DND-41 (cell line): ENCODE measurements at regions not wholly inside any gene's neighbourhood (a gene's known extent, or its start where the extent isn't known, plus 50 kb on each side); places are given as distances from the start of the nearest gene placed in this dataset.

ENCODE experiments used
- ATAC-seq: fragments of 200-7000 bp; cut with Tn5 transposase; 3 replicates; pipeline ENCODE4 v1.9.1; 2021; ENCODE audit warnings: low read depth; ENCODE audit not compliant: insufficient read depth
- DNase-seq: peaks from one replicate; pipeline ENCODE4 v3.0.0-alpha.2; 2020
- H2AFZ ChIP-seq: 2 replicates; pipeline ENCODE4 v1.6.0; 2012; ENCODE audit warnings: low read depth, low read length
- H3K27ac ChIP-seq: 2 replicates; pipeline ENCODE4 v1.5.1; 2012; ENCODE audit warnings: low read length, inconsistent platforms
- H3K27me3 ChIP-seq: fragments of 200-600 bp; sonication (generic); 2 replicates; pipeline ENCODE4 v1.6.0; 2012; ENCODE audit warnings: low read length, mild to moderate bottlenecking, inconsistent platforms; ENCODE audit not compliant: insufficient read depth, poor library complexity
- H3K36me3 ChIP-seq: 2 replicates; pipeline ENCODE4 v1.5.1; 2012; ENCODE audit warnings: low read length, inconsistent platforms; ENCODE audit not compliant: insufficient read depth
- H3K4me1 ChIP-seq: 2 replicates; pipeline ENCODE4 v1.5.1; 2012; ENCODE audit warnings: mild to moderate bottlenecking, low read length; ENCODE audit not compliant: insufficient read depth
- H3K4me2 ChIP-seq: 2 replicates; pipeline ENCODE4 v1.6.0; 2012; ENCODE audit warnings: mild to moderate bottlenecking, moderate library complexity, low read length, inconsistent platforms; ENCODE audit not compliant: insufficient read depth
- H3K4me3 ChIP-seq, 2 experiments: fragments of 200-600 bp in 1 of 2; shearing (Covaris generic) in 1 of 2; 2 replicates each; pipeline ENCODE4 v1.5.1; 2012 to 2016; ENCODE audit warnings: inconsistent platforms in 2 of 2, low read length in 2 of 2, mild to moderate bottlenecking in 2 of 2, low read depth in 1 of 2, moderate library complexity in 1 of 2
- H3K79me2 ChIP-seq: 2 replicates; pipeline ENCODE4 v1.6.0; 2012; ENCODE audit warnings: low read length, inconsistent platforms; ENCODE audit not compliant: insufficient read depth
- H3K9ac ChIP-seq: 2 replicates; pipeline ENCODE4 v1.6.0; 2012; ENCODE audit warnings: low read depth, mild to moderate bottlenecking, inconsistent platforms, low read length, moderate library complexity
- H3K9me3 ChIP-seq: 2 replicates; pipeline ENCODE4 v1.5.1; 2012; ENCODE audit warnings: low read length, moderate library complexity, mild to moderate bottlenecking, inconsistent platforms; ENCODE audit not compliant: insufficient read depth, severe bottlenecking
- H4K20me1 ChIP-seq: 2 replicates; pipeline ENCODE4 v1.6.0; 2012; ENCODE audit warnings: low read length; ENCODE audit not compliant: insufficient read depth
- EZH2 ChIP-seq: IDR thresholded peaks from 3 replicates; pipeline ENCODE4 v1.6.1; 2012; ENCODE audit warnings: borderline replicate concordance, low read depth, mild to moderate bottlenecking, moderate library complexity, low read length, inconsistent platforms; ENCODE audit not compliant: severe bottlenecking
- TF ChIP-seq, protein P1 (sequence below): IDR thresholded peaks from 2 replicates; pipeline ENCODE4 v1.5.1; 2012; ENCODE audit warnings: borderline replicate concordance, low read length, moderate library complexity, mild to moderate bottlenecking; ENCODE audit not compliant: poor library complexity, severe bottlenecking; ENCODE audit errors: extremely low read depth

DNA sequence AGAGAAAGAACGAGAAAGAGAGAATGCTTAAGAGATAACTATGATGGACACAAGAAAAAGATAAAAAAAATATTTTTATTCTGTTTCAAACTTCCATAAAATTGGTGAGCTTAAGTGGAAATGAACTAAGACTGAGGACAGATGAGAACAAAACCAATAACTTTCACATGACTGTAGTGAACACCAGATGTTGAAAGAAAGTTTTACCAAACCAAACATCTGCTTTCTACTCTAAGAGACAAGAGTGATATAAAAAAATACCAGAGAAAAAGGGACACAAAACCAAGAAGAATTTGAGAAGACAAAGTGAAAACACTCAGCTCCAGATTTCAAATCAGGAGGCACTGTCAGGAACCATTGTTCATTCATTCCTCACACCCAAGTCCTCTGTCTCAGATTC is 147.9 kb downstream of the IMPG2 start:
- Histone ChIP-seq H3K79me2 (no peaks in the 10 kb centered on the region), H2AFZ (no peak overlapping the region), H3K27me3 (no peaks in the 10 kb centered on the region), H3K27ac (no peak overlapping the region), H3K36me3 (no peaks in the 10 kb centered on the region), H3K9me3 (no peaks in the 10 kb centered on the region), H4K20me1 (no peaks in the 10 kb centered on the region), H3K4me1 (no peaks in the 10 kb centered on the region), H3K4me2 (no peak overlapping the region), H3K9ac (no peak overlapping the region), H3K4me3 (no peak overlapping the region)
- DNase-seq (no peak), ATAC-seq (no peak)
- TF ChIP-seq EZH2: no peak
- TF ChIP-seq, protein P1, sequence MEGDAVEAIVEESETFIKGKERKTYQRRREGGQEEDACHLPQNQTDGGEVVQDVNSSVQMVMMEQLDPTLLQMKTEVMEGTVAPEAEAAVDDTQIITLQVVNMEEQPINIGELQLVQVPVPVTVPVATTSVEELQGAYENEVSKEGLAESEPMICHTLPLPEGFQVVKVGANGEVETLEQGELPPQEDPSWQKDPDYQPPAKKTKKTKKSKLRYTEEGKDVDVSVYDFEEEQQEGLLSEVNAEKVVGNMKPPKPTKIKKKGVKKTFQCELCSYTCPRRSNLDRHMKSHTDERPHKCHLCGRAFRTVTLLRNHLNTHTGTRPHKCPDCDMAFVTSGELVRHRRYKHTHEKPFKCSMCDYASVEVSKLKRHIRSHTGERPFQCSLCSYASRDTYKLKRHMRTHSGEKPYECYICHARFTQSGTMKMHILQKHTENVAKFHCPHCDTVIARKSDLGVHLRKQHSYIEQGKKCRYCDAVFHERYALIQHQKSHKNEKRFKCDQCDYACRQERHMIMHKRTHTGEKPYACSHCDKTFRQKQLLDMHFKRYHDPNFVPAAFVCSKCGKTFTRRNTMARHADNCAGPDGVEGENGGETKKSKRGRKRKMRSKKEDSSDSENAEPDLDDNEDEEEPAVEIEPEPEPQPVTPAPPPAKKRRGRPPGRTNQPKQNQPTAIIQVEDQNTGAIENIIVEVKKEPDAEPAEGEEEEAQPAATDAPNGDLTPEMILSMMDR: no peak

GRCh38 chr3:101171681-101172191 is 148.6 kb downstream of the IMPG2 start:
- Histone ChIP-seq H4K20me1 (no peaks in the 10 kb centered on the region), H3K27me3 (no peaks in the 10 kb centered on the region), H3K4me2 (no peak overlapping the region), H3K9ac (no peak overlapping the region), H3K27ac (no peak overlapping the region), H3K4me1 (no peaks in the 10 kb centered on the region), H3K4me3 (no peak overlapping the region), H3K36me3 (no peaks in the 10 kb centered on the region), H3K9me3 (no peaks in the 10 kb centered on the region), H3K79me2 (no peaks in the 10 kb centered on the region), H2AFZ (no peak overlapping the region)
- ATAC-seq (no peak), DNase-seq (no peak)
- TF ChIP-seq EZH2: no peak
- TF ChIP-seq, protein P1: no peak

DNA sequence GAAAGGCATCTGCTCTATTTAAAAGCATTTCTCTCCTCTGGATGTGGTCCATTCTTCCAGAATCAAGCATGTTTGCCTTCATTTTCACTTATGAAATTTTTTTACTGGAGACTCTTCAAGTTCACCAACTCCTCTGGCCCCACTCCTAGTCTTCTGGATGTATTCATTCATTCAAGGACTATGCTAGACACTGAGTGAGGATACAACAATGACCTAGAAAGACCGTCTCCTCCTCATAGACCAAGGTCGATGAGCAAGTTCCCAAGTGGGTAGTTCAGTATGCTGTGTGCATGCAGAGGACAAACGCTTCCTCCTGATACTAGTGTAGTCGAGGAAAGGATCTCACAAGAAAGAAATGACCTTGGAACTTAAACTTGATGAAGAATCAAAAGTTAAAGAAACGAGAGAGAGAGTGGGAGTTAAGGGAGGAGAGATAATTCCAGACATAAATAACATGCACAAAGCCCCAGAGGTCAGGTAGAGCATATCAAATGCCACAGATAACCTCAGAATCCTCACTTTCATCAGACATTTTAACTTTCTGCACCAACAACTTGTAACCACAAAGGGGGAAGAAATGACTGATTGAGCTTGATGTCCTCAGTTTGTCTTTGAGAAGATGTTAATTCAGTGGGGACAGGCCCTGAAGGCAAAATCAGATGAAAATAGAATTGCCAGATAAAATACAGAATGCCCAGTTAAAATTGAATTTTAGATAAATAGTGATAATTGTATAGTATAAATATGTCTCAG is 149.4 kb downstream of the IMPG2 start:
- Histone ChIP-seq H3K27ac (no peak overlapping the region), H2AFZ (no peak overlapping the region), H3K9me3 (no peaks in the 10 kb centered on the region), H3K36me3 (no peaks in the 10 kb centered on the region), H3K9ac (no peak overlapping the region), H3K27me3 (no peaks in the 10 kb centered on the region), H3K4me3 (no peak overlapping the region), H3K4me1 (no peaks in the 10 kb centered on the region), H4K20me1 (no peaks in the 10 kb centered on the region), H3K4me2 (no peak overlapping the region), H3K79me2 (no peaks in the 10 kb centered on the region)
- no peak for TF ChIP-seq EZH2
- TF ChIP-seq, protein P1: no peak
- no peak for DNase-seq
- ATAC-seq: no peak
